Panc1 (cell line): ENCODE measurements at regions not wholly inside any gene's neighbourhood (a gene's known extent, or its start where the extent isn't known, plus 50 kb on each side); places are given as distances from the start of the nearest gene placed in this dataset.

Experiments
- POLR2AphosphoS5 ChIP-seq: IDR thresholded peaks from 2 replicates; pipeline ENCODE4 v1.6.1; 2012; ENCODE audit warnings: mild to moderate bottlenecking, low read depth, low read length, moderate library complexity
- SIN3A ChIP-seq: IDR thresholded peaks from 2 replicates; pipeline ENCODE4 v1.6.1; 2012; ENCODE audit warnings: low read depth, mild to moderate bottlenecking, low read length, moderate library complexity, borderline replicate concordance; ENCODE audit not compliant: insufficient read depth
- TCF7L2 ChIP-seq: IDR thresholded peaks from 2 replicates; pipeline ENCODE4 v1.6.1; 2011; ENCODE audit warnings: mild to moderate bottlenecking, low read depth, low read length, inconsistent platforms
- TF ChIP-seq, protein P1 (sequence below): fragments of 450-650 bp; IDR thresholded peaks from 2 replicates; pipeline ENCODE4 v1.5.1; 2017; ENCODE audit warnings: mild to moderate bottlenecking

DNA sequence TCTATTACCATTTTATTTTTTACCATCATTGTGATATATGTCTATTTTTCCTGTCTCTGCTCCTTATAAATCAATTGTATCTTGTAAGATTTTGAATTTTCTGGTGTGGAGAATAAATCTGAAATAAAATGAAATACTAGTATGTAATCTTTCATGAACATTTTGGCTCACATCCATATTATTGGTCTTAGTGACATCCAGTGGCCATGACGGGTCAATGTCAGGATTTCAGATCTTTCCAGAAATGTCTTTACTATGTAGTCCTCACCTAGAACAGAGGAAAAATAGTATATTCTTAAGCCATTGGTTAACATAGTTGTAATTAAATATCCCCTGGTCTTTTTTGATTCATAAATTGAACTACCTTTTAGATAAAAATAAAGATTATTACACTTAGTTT is 109.8 kb upstream of the GPC6 start:
- TF ChIP-seq, protein P1, sequence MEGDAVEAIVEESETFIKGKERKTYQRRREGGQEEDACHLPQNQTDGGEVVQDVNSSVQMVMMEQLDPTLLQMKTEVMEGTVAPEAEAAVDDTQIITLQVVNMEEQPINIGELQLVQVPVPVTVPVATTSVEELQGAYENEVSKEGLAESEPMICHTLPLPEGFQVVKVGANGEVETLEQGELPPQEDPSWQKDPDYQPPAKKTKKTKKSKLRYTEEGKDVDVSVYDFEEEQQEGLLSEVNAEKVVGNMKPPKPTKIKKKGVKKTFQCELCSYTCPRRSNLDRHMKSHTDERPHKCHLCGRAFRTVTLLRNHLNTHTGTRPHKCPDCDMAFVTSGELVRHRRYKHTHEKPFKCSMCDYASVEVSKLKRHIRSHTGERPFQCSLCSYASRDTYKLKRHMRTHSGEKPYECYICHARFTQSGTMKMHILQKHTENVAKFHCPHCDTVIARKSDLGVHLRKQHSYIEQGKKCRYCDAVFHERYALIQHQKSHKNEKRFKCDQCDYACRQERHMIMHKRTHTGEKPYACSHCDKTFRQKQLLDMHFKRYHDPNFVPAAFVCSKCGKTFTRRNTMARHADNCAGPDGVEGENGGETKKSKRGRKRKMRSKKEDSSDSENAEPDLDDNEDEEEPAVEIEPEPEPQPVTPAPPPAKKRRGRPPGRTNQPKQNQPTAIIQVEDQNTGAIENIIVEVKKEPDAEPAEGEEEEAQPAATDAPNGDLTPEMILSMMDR, result no peak
- no peak for TF ChIP-seq TCF7L2
- TF ChIP-seq POLR2AphosphoS5, result no peak
- TF ChIP-seq SIN3A, result no peak
